Panc1 (cell line): ENCODE measurements at regions not wholly inside any gene's neighbourhood (a gene's known extent, or its start where the extent isn't known, plus 50 kb on each side); places are given as distances from the start of the nearest gene placed in this dataset.

ENCODE experiments used
- TF ChIP-seq, protein P1 (sequence below): fragments of 450-650 bp; IDR thresholded peaks from 2 replicates; pipeline ENCODE4 v1.5.1; 2017; ENCODE audit warnings: mild to moderate bottlenecking
- TF ChIP-seq, protein P2 (sequence below), 2 experiments: IDR thresholded peaks; 2 replicates each; pipeline ENCODE4 v1.6.1; 2011 to 2012; ENCODE audit warnings: low read depth in 2 of 2, control low read depth in 1 of 2, low read length in 1 of 2, mild to moderate bottlenecking in 1 of 2, moderate library complexity in 1 of 2; ENCODE audit not compliant: insufficient read depth in 1 of 2

DNA sequence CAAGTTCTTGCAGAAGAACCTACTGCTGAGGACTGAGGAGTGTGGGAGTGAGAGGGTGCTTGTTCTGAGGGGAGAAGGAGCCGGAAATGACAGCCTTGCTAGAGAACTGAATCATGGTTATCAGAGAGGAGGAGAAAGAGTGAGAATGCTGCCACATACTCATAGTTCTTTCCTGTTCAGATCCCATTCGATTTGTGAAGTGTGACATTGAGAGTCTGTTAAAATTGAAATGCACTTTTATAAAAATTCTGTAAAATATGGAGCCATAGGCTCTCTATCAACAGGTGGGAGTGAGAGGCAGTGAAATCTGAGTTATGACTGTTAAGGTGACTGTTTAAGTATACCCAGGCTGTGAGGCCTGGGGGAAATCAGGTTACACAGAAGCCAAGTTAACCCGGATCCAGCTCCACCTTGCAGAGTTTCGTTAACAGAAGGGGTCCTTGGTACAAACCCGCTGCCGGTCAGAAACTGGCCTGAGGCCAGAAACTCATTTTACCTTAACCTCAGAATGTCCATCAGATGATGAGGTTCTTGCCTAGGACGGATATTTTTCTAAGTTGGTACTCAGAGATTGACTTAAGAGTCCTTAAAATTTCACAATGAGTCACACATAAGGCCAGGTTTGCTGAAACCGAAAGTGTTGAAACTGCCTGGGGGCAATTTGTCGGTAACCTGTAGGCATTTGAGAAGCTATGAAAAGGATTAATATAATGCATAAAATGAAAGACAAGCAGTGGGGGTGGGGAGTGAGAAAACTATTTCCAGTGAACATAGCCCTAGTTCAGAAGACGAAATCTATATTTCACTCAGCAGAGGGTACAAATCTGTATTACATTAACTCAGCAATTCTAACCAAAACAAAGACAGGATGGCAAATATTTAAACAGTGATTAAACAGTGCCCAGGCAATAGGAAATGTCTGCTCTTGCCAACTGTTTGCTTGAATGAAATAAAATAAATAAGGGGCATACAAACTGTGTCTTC is 350.5 kb downstream of the KCNRG start:
- TF ChIP-seq, protein P1, sequence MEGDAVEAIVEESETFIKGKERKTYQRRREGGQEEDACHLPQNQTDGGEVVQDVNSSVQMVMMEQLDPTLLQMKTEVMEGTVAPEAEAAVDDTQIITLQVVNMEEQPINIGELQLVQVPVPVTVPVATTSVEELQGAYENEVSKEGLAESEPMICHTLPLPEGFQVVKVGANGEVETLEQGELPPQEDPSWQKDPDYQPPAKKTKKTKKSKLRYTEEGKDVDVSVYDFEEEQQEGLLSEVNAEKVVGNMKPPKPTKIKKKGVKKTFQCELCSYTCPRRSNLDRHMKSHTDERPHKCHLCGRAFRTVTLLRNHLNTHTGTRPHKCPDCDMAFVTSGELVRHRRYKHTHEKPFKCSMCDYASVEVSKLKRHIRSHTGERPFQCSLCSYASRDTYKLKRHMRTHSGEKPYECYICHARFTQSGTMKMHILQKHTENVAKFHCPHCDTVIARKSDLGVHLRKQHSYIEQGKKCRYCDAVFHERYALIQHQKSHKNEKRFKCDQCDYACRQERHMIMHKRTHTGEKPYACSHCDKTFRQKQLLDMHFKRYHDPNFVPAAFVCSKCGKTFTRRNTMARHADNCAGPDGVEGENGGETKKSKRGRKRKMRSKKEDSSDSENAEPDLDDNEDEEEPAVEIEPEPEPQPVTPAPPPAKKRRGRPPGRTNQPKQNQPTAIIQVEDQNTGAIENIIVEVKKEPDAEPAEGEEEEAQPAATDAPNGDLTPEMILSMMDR, result no peak
- TF ChIP-seq, protein P2, sequence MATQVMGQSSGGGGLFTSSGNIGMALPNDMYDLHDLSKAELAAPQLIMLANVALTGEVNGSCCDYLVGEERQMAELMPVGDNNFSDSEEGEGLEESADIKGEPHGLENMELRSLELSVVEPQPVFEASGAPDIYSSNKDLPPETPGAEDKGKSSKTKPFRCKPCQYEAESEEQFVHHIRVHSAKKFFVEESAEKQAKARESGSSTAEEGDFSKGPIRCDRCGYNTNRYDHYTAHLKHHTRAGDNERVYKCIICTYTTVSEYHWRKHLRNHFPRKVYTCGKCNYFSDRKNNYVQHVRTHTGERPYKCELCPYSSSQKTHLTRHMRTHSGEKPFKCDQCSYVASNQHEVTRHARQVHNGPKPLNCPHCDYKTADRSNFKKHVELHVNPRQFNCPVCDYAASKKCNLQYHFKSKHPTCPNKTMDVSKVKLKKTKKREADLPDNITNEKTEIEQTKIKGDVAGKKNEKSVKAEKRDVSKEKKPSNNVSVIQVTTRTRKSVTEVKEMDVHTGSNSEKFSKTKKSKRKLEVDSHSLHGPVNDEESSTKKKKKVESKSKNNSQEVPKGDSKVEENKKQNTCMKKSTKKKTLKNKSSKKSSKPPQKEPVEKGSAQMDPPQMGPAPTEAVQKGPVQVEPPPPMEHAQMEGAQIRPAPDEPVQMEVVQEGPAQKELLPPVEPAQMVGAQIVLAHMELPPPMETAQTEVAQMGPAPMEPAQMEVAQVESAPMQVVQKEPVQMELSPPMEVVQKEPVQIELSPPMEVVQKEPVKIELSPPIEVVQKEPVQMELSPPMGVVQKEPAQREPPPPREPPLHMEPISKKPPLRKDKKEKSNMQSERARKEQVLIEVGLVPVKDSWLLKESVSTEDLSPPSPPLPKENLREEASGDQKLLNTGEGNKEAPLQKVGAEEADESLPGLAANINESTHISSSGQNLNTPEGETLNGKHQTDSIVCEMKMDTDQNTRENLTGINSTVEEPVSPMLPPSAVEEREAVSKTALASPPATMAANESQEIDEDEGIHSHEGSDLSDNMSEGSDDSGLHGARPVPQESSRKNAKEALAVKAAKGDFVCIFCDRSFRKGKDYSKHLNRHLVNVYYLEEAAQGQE (IDR thresholded peaks at IDR 0.05; ENCODE audit: insufficient read depth in 1 of 2, low read depth in 2 of 2, low read length in 1 of 2), result no peak
